ENCODE measurements at regions not wholly inside any gene's neighbourhood (a gene's known extent, or its start where the extent isn't known, plus 50 kb on each side); places are given as distances from the start of the nearest gene placed in this dataset.

GRCh38 chr4:35217331-35217730 lies 1027.0 kb downstream of the ARAP2 start:
- Histone ChIP-seq H3K4me3 (replicated peaks; ENCODE audit: low read depth, low read length) (no peak overlapping the region), H3K36me3 (ENCODE audit: control insufficient read depth, insufficient read depth, low read length) (no peaks in the 10 kb centered on the region), H3K27me3 (replicated peaks; ENCODE audit: control insufficient read depth, insufficient read depth, low read length) (no peaks in the 10 kb centered on the region)
- DNase-seq (ENCODE audit: extremely low read depth, insufficient read length), result no peak
- TF ChIP-seq CTCF (IDR thresholded peaks at IDR 0.05; ENCODE audit: insufficient read depth, low read length, poor library complexity, severe bottlenecking), result no peak

GRCh38 chr4:35228313-35228712 lies 1016.0 kb downstream of the ARAP2 start:
- Histone ChIP-seq H3K4me3 (replicated peaks; ENCODE audit: low read depth, low read length) (no peak overlapping the region), H3K36me3 (ENCODE audit: control insufficient read depth, insufficient read depth, low read length) (no peaks in the 10 kb centered on the region), H3K27me3 (replicated peaks; ENCODE audit: control insufficient read depth, insufficient read depth, low read length) (no peaks in the 10 kb centered on the region)
- no peak for DNase-seq (ENCODE audit: extremely low read depth, insufficient read length)
- no peak for TF ChIP-seq CTCF (IDR thresholded peaks at IDR 0.05; ENCODE audit: insufficient read depth, low read length, poor library complexity, severe bottlenecking)

GRCh38 chr4:35229021-35229420 lies 1015.3 kb downstream of the ARAP2 start:
- H3K36me3 ChIP-seq (ENCODE audit: control insufficient read depth, insufficient read depth, low read length), result no peaks in the 10 kb centered on the region
- DNase-seq (ENCODE audit: extremely low read depth, insufficient read length), result no peak
- no peak for TF ChIP-seq CTCF (IDR thresholded peaks at IDR 0.05; ENCODE audit: insufficient read depth, low read length, poor library complexity, severe bottlenecking)
- H3K4me3 ChIP-seq (replicated peaks; ENCODE audit: low read depth, low read length), result no peak overlapping the region
- H3K27me3 ChIP-seq (replicated peaks; ENCODE audit: control insufficient read depth, insufficient read depth, low read length), result no peaks in the 10 kb centered on the region

- no peak for TF ChIP-seq CTCF (IDR thresholded peaks at IDR 0.05; ENCODE audit: insufficient read depth, low read length, poor library complexity, severe bottlenecking)
- Histone ChIP-seq H3K36me3 (ENCODE audit: control insufficient read depth, insufficient read depth, low read length) (no peaks in the 10 kb centered on the region), H3K4me3 (replicated peaks; ENCODE audit: low read depth, low read length) (no peak overlapping the region), H3K27me3 (replicated peaks; ENCODE audit: control insufficient read depth, insufficient read depth, low read length) (no peaks in the 10 kb centered on the region)
- no peak for DNase-seq (ENCODE audit: extremely low read depth, insufficient read length)
Measured at GRCh38 chr4:35237924-35238323, 1006.4 kb downstream of the ARAP2 start.

- TF ChIP-seq CTCF (IDR thresholded peaks at IDR 0.05; ENCODE audit: insufficient read depth, low read length, poor library complexity, severe bottlenecking), result no peak
- DNase-seq (ENCODE audit: extremely low read depth, insufficient read length), result no peak
- no peaks in the 10 kb centered on the region for H3K36me3 ChIP-seq (ENCODE audit: control insufficient read depth, insufficient read depth, low read length)
- no peaks in the 10 kb centered on the region for H3K27me3 ChIP-seq (replicated peaks; ENCODE audit: control insufficient read depth, insufficient read depth, low read length)
- no peak overlapping the region for H3K4me3 ChIP-seq (replicated peaks; ENCODE audit: low read depth, low read length)
Measured at GRCh38 chr4:35238793-35239192, 1005.5 kb downstream of the ARAP2 start.

- TF ChIP-seq CTCF (IDR thresholded peaks at IDR 0.05; ENCODE audit: insufficient read depth, low read length, poor library complexity, severe bottlenecking), result no peak
- Histone ChIP-seq H3K4me3 (replicated peaks; ENCODE audit: low read depth, low read length) (no peak overlapping the region), H3K36me3 (ENCODE audit: control insufficient read depth, insufficient read depth, low read length) (no peaks in the 10 kb centered on the region), H3K27me3 (replicated peaks; ENCODE audit: control insufficient read depth, insufficient read depth, low read length) (no peaks in the 10 kb centered on the region)
- no peak for DNase-seq (ENCODE audit: extremely low read depth, insufficient read length)
Measured at GRCh38 chr4:35246493-35246892, 997.8 kb downstream of the ARAP2 start.
